ENCODE measurements at regions not wholly inside any gene's neighbourhood (a gene's known extent, or its start where the extent isn't known, plus 50 kb on each side); places are given as distances from the start of the nearest gene placed in this dataset.

DNA sequence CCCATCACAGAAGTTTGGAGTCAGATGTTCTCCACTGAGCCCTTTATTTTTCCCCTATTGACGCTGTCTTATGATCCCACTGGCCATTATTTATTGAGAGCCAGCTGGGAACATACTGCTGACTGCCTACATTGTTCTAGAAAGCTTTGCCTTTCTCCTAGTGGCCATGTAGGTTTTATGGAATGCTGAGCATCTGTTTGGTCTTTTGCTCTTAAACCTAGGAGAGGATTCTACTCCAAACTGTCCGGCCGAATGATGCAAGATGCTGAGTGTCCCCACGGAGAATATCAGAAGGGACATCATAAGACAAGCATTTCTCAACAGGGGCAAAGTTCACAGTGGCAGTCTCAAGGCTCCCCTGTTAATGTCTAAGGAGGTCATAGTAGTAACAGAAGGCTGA lies 171.4 kb downstream of the ARRDC4 start:
- no peaks in the 10 kb centered on the region for H4K20me1 ChIP-seq (ENCODE audit: insufficient read depth, low read length)
- no peak overlapping the region for H2AFZ ChIP-seq (ENCODE audit: low read length)
- DNase-seq (ENCODE audit: low spot score) = no peak
- no peaks in the 10 kb centered on the region for H3K4me1 ChIP-seq (ENCODE audit: insufficient read depth, low read length, poor library complexity, severe bottlenecking)
- H3K9me3 ChIP-seq (ENCODE audit: low read length) = no peaks in the 10 kb centered on the region
- intact Hi-C loops (cut with micrococcal nuclease; ENCODE audit: unreplicated experiment) = no loop called here
- no peak overlapping the region for H3K4me3 ChIP-seq (ENCODE audit: low read depth, low read length, poor library complexity, severe bottlenecking)
- no TSS peak for BruUV-seq (replicated peaks)
- ChIA-PET POLR2A (no interaction called here), CTCF (ENCODE audit: unreplicated experiment) (no interaction called here)
- no peaks in the 10 kb centered on the region for H3K79me2 ChIP-seq (ENCODE audit: insufficient read depth, low read depth, low read length)
- no peak overlapping the region for H3K4me2 ChIP-seq (ENCODE audit: low read length)
- H3K36me3 ChIP-seq (ENCODE audit: insufficient read depth, low read length) = no peaks in the 10 kb centered on the region
- TF ChIP-seq EZH2phosphoT487 (IDR thresholded peaks at IDR 0.05; ENCODE audit: borderline replicate concordance, low read depth, low read length) = no peak
- TF ChIP-seq, protein P1, sequence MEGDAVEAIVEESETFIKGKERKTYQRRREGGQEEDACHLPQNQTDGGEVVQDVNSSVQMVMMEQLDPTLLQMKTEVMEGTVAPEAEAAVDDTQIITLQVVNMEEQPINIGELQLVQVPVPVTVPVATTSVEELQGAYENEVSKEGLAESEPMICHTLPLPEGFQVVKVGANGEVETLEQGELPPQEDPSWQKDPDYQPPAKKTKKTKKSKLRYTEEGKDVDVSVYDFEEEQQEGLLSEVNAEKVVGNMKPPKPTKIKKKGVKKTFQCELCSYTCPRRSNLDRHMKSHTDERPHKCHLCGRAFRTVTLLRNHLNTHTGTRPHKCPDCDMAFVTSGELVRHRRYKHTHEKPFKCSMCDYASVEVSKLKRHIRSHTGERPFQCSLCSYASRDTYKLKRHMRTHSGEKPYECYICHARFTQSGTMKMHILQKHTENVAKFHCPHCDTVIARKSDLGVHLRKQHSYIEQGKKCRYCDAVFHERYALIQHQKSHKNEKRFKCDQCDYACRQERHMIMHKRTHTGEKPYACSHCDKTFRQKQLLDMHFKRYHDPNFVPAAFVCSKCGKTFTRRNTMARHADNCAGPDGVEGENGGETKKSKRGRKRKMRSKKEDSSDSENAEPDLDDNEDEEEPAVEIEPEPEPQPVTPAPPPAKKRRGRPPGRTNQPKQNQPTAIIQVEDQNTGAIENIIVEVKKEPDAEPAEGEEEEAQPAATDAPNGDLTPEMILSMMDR (conservative IDR thresholded peaks at IDR 0.05; ENCODE audit: low read length) = no peak
- H3K27ac ChIP-seq (ENCODE audit: low read depth, low read length, poor library complexity, severe bottlenecking) = no peak overlapping the region
- no peaks in the 10 kb centered on the region for H3K9me2 ChIP-seq (ENCODE audit: insufficient read depth, low read length)

DNA sequence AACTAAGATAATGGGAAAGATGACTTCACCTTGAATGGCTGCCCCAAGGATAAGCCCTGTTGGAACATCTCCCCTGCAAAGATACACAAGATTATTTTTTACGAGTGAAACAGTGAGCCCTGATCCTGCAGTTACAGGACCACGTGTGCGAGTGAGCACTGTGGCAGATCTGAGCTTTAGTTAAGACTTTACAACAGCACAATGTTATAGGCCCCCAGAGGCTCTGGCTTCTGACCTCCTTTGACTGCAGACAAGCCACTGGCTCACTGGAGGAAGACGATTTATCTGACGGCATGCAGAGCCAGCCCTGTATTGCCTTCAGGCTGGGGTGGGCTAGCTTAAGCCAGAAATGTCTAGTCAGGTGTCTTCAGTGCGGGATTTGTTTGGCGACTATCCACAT lies 174.4 kb downstream of the ARRDC4 start:
- no peaks in the 10 kb centered on the region for H3K9me2 ChIP-seq (ENCODE audit: insufficient read depth, low read length)
- TF ChIP-seq EZH2phosphoT487 (IDR thresholded peaks at IDR 0.05; ENCODE audit: borderline replicate concordance, low read depth, low read length) = no peak
- TF ChIP-seq, protein P1 (conservative IDR thresholded peaks at IDR 0.05; ENCODE audit: low read length) = no peak
- no peak overlapping the region for H2AFZ ChIP-seq (ENCODE audit: low read length)
- H4K20me1 ChIP-seq (ENCODE audit: insufficient read depth, low read length) = no peaks in the 10 kb centered on the region
- no peaks in the 10 kb centered on the region for H3K79me2 ChIP-seq (ENCODE audit: insufficient read depth, low read depth, low read length)
- H3K4me3 ChIP-seq (ENCODE audit: low read depth, low read length, poor library complexity, severe bottlenecking) = no peak overlapping the region
- ChIA-PET CTCF (ENCODE audit: unreplicated experiment) (no interaction called here), POLR2A (no interaction called here)
- intact Hi-C loops (cut with micrococcal nuclease; ENCODE audit: unreplicated experiment) = no loop called here
- no peaks in the 10 kb centered on the region for H3K9me3 ChIP-seq (ENCODE audit: low read length)
- DNase-seq (ENCODE audit: low spot score) = no peak
- no peaks in the 10 kb centered on the region for H3K36me3 ChIP-seq (ENCODE audit: insufficient read depth, low read length)
- H3K4me1 ChIP-seq (ENCODE audit: insufficient read depth, low read length, poor library complexity, severe bottlenecking) = no peaks in the 10 kb centered on the region
- BruUV-seq (replicated peaks) = no TSS peak
- H3K27ac ChIP-seq (ENCODE audit: low read depth, low read length, poor library complexity, severe bottlenecking) = no peak overlapping the region
- no peak overlapping the region for H3K4me2 ChIP-seq (ENCODE audit: low read length)

DNA sequence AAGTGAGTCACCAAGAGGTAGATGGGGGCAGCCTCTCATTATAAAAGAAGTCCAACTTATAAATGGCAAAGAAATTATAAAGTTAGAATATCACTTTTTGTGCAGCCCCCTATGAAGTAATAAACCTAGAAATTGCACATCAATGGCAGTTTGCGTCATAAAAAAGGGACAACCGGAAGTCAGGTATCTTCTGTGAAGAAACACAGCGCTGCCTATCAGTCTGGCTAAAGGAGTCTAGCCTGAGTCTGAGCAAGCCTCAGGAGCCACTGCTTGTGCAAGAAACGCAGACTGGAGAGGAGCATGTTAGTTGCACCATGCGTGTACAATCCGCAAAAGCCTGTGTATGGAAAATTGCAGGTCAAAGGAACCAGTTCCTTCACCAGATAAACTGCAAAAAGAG lies 178.4 kb downstream of the ARRDC4 start:
- TF ChIP-seq, protein P1 (conservative IDR thresholded peaks at IDR 0.05; ENCODE audit: low read length) = no peak
- no peak for TF ChIP-seq EZH2phosphoT487 (IDR thresholded peaks at IDR 0.05; ENCODE audit: borderline replicate concordance, low read depth, low read length)
- intact Hi-C loops (cut with micrococcal nuclease; ENCODE audit: unreplicated experiment) = no loop called here
- no peaks in the 10 kb centered on the region for H3K9me2 ChIP-seq (ENCODE audit: insufficient read depth, low read length)
- ChIA-PET CTCF (ENCODE audit: unreplicated experiment) (no interaction called here), POLR2A (no interaction called here)
- H2AFZ ChIP-seq (ENCODE audit: low read length) = no peak overlapping the region
- no peak overlapping the region for H3K27ac ChIP-seq (ENCODE audit: low read depth, low read length, poor library complexity, severe bottlenecking)
- H3K9me3 ChIP-seq (ENCODE audit: low read length) = no peaks in the 10 kb centered on the region
- H3K36me3 ChIP-seq (ENCODE audit: insufficient read depth, low read length) = no peaks in the 10 kb centered on the region
- H3K4me3 ChIP-seq (ENCODE audit: low read depth, low read length, poor library complexity, severe bottlenecking) = no peak overlapping the region
- DNase-seq (ENCODE audit: low spot score) = no peak
- H3K79me2 ChIP-seq (ENCODE audit: insufficient read depth, low read depth, low read length) = no peaks in the 10 kb centered on the region
- H3K4me1 ChIP-seq (ENCODE audit: insufficient read depth, low read length, poor library complexity, severe bottlenecking) = no peaks in the 10 kb centered on the region
- no TSS peak for BruUV-seq (replicated peaks)
- no peak overlapping the region for H3K4me2 ChIP-seq (ENCODE audit: low read length)
- no peaks in the 10 kb centered on the region for H4K20me1 ChIP-seq (ENCODE audit: insufficient read depth, low read length)
